ENCODE measurements at regions not wholly inside any gene's neighbourhood (a gene's known extent, or its start where the extent isn't known, plus 50 kb on each side); places are given as distances from the start of the nearest gene placed in this dataset.

DNA sequence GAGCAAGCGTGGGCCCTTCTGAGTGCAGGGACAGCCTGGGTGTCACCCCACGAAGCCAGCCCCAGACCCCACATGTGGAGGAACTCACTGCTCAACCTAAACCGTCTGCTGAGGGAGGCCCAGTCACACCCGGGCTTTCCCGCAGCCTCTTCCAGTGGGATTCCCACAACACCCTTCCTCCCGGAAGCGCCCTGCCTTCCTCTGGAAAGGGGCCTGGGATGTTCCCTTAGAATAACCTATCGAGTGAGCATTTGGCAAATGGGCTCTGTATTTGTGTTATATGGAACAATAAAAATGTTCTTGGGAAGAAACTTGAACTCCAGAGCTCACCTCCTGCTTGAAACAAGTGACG lies 100.0 kb upstream of the DUSP22 start:
- Mint-ChIP-seq H3K27me3 (ENCODE audit: low read depth) (no peaks in the 10 kb centered on the region; the same call in 1 of the 2 replicates), H3K4me1 (0 out of 4 replicates have a peak, but pooled peaks cover 0 to 2% of the 10 kb centered on the region in 2 experiments), H3K36me3 (ENCODE audit: insufficient read depth in 1 of 3, low read depth in 3 of 3) (no peaks in the 10 kb centered on the region), H3K27ac (no peak overlapping the region), H3K4me3 (no peak overlapping the region), H3K9me3 (peaks cover 3 to 4% of the 10 kb centered on the region in 2 experiments; a peak in 1 of 5 replicates)
- Histone ChIP-seq H3K9ac (ENCODE audit: extremely low read depth, insufficient read length, low read length) (no peak overlapping the region), H2BK12ac (ENCODE audit: insufficient read length, low read depth, low read length) (no peak overlapping the region), H3K18ac (ENCODE audit: insufficient read length, low read depth, low read length) (no peak overlapping the region), H3K23me2 (ENCODE audit: insufficient read length, low read depth, low read length, poor library complexity, severe bottlenecking) (no peaks in the 10 kb centered on the region), H3K56ac (ENCODE audit: insufficient read length, low read depth, low read length) (no peak overlapping the region), H3K4me1 (ENCODE audit: insufficient read depth, low read length) (no peaks in the 10 kb centered on the region), H3K27ac (ENCODE audit: insufficient read length, low read depth, low read length) (no peak overlapping the region), H2BK5ac (ENCODE audit: insufficient read length, low read length) (no peak overlapping the region), H3K9me3 (ENCODE audit: control insufficient read depth, low read depth, low read length) (no peaks in the 10 kb centered on the region), H4K8ac (replicated peaks; ENCODE audit: insufficient read length, low read depth, low read length) (no peak overlapping the region), H2BK120ac (ENCODE audit: low read depth, low read length, poor library complexity, severe bottlenecking) (no peak overlapping the region), H2BK20ac (ENCODE audit: low read depth, low read length, poor library complexity, severe bottlenecking) (no peak overlapping the region), H4K5ac (ENCODE audit: insufficient read length, low read depth, low read length) (no peak overlapping the region), H2AK5ac (ENCODE audit: insufficient read length, low read length) (no peak overlapping the region), H4K91ac (ENCODE audit: insufficient read length, low read depth, low read length) (no peak overlapping the region), H2BK15ac (ENCODE audit: low read depth, low read length) (no peak overlapping the region), H3K79me2 (ENCODE audit: insufficient read depth, low read length) (no peaks in the 10 kb centered on the region), H3K23ac (ENCODE audit: insufficient read length, low read depth, low read length) (no peak overlapping the region), H3T11ph (ENCODE audit: low read length) (no peak overlapping the region), H2AFZ (ENCODE audit: low read length) (no peak overlapping the region), H3K14ac (ENCODE audit: insufficient read depth, low read length) (no peak overlapping the region), H4K20me1 (ENCODE audit: control insufficient read depth, insufficient read depth, insufficient read length) (no peaks in the 10 kb centered on the region), H3K27me3 (ENCODE audit: insufficient read depth, low read length) (no peaks in the 10 kb centered on the region), H3K79me1 (ENCODE audit: insufficient read depth, low read depth, low read length, poor library complexity, severe bottlenecking) (no peaks in the 10 kb centered on the region), H3K4me2 (ENCODE audit: insufficient read depth, insufficient read length, low read length) (no peak overlapping the region), H3K4ac (ENCODE audit: low read depth, low read length) (no peak overlapping the region)
- TF ChIP-seq, protein P1, sequence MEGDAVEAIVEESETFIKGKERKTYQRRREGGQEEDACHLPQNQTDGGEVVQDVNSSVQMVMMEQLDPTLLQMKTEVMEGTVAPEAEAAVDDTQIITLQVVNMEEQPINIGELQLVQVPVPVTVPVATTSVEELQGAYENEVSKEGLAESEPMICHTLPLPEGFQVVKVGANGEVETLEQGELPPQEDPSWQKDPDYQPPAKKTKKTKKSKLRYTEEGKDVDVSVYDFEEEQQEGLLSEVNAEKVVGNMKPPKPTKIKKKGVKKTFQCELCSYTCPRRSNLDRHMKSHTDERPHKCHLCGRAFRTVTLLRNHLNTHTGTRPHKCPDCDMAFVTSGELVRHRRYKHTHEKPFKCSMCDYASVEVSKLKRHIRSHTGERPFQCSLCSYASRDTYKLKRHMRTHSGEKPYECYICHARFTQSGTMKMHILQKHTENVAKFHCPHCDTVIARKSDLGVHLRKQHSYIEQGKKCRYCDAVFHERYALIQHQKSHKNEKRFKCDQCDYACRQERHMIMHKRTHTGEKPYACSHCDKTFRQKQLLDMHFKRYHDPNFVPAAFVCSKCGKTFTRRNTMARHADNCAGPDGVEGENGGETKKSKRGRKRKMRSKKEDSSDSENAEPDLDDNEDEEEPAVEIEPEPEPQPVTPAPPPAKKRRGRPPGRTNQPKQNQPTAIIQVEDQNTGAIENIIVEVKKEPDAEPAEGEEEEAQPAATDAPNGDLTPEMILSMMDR (conservative IDR thresholded peaks at IDR 0.05): no peak
- WGBS (ENCODE audit: extremely low coverage, insufficient read length, low lambda C conversion rate): no CpG with 5 or more reads among the region's 9 CpGs
- no peak for DNase-seq
